Fibroblast of lung (primary cell): ENCODE measurements at regions not wholly inside any gene's neighbourhood (a gene's known extent, or its start where the extent isn't known, plus 50 kb on each side); places are given as distances from the start of the nearest gene placed in this dataset.

Source experiments
- DNase-seq, 2 donors: peaks; one replicate each; pipeline versions ENCODE4 v3.0.0 to v3.0.0-alpha.2; 2010; ENCODE audit warnings: low read depth in 2 of 2
- H2AFZ ChIP-seq: 2 replicates; pipeline ENCODE4 v1.5.1; 2012; ENCODE audit warnings: low read length, control low read depth, inconsistent platforms
- H3K27ac ChIP-seq: 2 replicates; pipeline ENCODE4 v1.5.1; 2011; ENCODE audit warnings: low read length, control low read depth; ENCODE audit not compliant: insufficient read depth
- H3K27me3 ChIP-seq: 2 replicates; pipeline ENCODE4 v1.5.1; 2011; ENCODE audit warnings: mild to moderate bottlenecking, low read length; ENCODE audit not compliant: control insufficient read depth, insufficient read depth
- H3K36me3 ChIP-seq: 2 replicates; pipeline ENCODE4 v1.5.1; 2011; ENCODE audit warnings: low read length; ENCODE audit not compliant: control insufficient read depth, insufficient read depth
- H3K4me1 ChIP-seq: 2 replicates; pipeline ENCODE4 v1.5.1; 2011; ENCODE audit warnings: low read length; ENCODE audit not compliant: control insufficient read depth, insufficient read depth; ENCODE audit errors: extremely low read depth
- H3K4me2 ChIP-seq: 2 replicates; pipeline ENCODE4 v1.5.1; 2011; ENCODE audit warnings: low read length, control low read depth; ENCODE audit not compliant: insufficient read depth; ENCODE audit errors: extremely low read depth
- H3K4me3 ChIP-seq, 4 experiments: fragments of 200-600 bp in 1 of 4; sonication (generic) in 1 of 4; replicated peaks in 1 of 4; 2 replicates each; pipeline ENCODE4 v1.5.1; 2011 to 2016; ENCODE audit warnings: low read length in 4 of 4, low read depth in 3 of 4, mild to moderate bottlenecking in 3 of 4, control low read depth in 2 of 4, inconsistent platforms in 1 of 4, mixed read lengths in 1 of 4; ENCODE audit not compliant: insufficient read depth in 1 of 4; ENCODE audit errors: control extremely low read depth in 1 of 4
- H3K79me2 ChIP-seq: 2 replicates; pipeline ENCODE4 v1.5.1; 2012; ENCODE audit warnings: mild to moderate bottlenecking, low read length, inconsistent platforms; ENCODE audit not compliant: control insufficient read depth, insufficient read depth
- H3K9ac ChIP-seq: 2 replicates; pipeline ENCODE4 v1.5.1; 2011; ENCODE audit warnings: mild to moderate bottlenecking, low read length, control low read depth; ENCODE audit not compliant: insufficient read depth
- H3K9me3 ChIP-seq: 2 replicates; pipeline ENCODE4 v1.5.1; 2012; ENCODE audit warnings: low read depth, low read length; ENCODE audit not compliant: control insufficient read depth, insufficient read depth
- H4K20me1 ChIP-seq: 2 replicates; pipeline ENCODE4 v1.5.1; 2011; ENCODE audit warnings: low read length; ENCODE audit not compliant: control insufficient read depth, insufficient read depth; ENCODE audit errors: extremely low read depth
- EZH2 ChIP-seq: IDR thresholded peaks from 2 replicates; pipeline ENCODE4 v1.5.1; 2012; ENCODE audit warnings: low read length, control low read depth, mild to moderate bottlenecking; ENCODE audit errors: missing control alignments
- TF ChIP-seq, protein P1 (sequence below), 2 donors: IDR thresholded peaks in 1 of 2; conservative IDR thresholded peaks in 1 of 2; 1 replicate in 1 of 2; 2 replicates in 1 of 2; pipeline ENCODE4 v1.5.1; 2011 to 2012; ENCODE audit warnings: low read length in 2 of 2, control low read depth in 1 of 2, inconsistent platforms in 1 of 2, low read depth in 1 of 2, mild to moderate bottlenecking in 1 of 2

DNA sequence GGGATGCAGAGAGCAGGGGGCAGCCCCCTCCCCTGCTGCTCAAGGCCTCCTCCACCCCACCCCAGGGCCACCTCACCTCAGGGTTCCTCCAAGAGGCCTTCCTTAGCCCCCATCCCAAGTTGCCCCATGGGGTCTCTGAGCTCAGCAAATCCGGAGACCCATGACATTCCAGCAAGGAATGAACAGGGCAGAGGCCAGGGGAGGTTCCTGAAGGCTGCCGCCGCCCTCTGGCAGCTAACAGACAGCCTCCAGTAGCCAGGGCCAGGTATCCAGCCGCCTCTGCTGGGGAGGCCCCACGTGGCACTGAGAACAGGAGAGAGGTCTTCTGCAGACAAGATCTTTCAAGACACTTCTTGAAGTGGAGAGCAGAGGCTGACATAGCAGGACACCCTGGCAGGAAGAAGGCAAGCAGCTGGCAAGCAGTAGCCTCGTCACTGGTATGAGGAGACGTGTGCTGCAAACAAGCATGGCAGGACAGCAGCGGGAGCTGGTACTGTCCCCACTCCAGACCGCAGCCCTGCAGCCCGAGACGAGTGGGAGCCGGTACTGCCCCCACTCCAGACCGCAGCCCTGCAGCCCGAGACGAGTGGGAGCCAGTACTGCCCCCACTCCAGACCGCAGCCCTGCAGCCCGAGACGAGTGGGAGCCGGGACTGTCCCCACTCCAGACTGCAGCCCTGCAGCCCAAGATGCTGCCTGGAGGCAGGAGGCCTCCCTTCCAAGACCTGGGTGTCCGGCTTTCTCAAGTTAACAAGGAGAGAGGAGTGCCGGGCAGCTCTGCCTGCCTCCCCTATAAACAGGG, 190.6 kb downstream of the IGLL1 start:
- Histone ChIP-seq H3K36me3 (no peaks in the 10 kb centered on the region), H3K4me1 (no peaks in the 10 kb centered on the region), H3K4me3 (no peak overlapping the region), H2AFZ (no peak overlapping the region), H3K4me2 (no peak overlapping the region), H3K27me3 (no peaks in the 10 kb centered on the region), H4K20me1 (no peaks in the 10 kb centered on the region), H3K27ac (no peak overlapping the region), H3K9me3 (no peaks in the 10 kb centered on the region), H3K9ac (no peak overlapping the region), H3K79me2 (no peaks in the 10 kb centered on the region)
- DNase-seq = no peak
- TF ChIP-seq, protein P1, sequence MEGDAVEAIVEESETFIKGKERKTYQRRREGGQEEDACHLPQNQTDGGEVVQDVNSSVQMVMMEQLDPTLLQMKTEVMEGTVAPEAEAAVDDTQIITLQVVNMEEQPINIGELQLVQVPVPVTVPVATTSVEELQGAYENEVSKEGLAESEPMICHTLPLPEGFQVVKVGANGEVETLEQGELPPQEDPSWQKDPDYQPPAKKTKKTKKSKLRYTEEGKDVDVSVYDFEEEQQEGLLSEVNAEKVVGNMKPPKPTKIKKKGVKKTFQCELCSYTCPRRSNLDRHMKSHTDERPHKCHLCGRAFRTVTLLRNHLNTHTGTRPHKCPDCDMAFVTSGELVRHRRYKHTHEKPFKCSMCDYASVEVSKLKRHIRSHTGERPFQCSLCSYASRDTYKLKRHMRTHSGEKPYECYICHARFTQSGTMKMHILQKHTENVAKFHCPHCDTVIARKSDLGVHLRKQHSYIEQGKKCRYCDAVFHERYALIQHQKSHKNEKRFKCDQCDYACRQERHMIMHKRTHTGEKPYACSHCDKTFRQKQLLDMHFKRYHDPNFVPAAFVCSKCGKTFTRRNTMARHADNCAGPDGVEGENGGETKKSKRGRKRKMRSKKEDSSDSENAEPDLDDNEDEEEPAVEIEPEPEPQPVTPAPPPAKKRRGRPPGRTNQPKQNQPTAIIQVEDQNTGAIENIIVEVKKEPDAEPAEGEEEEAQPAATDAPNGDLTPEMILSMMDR (conservative IDR thresholded peaks at IDR 0.05 in 1 of 2, IDR thresholded peaks at IDR 0.05 in 1 of 2; ENCODE audit: low read depth in 1 of 2, low read length in 2 of 2) = no peak
- TF ChIP-seq EZH2 = no peak

DNA sequence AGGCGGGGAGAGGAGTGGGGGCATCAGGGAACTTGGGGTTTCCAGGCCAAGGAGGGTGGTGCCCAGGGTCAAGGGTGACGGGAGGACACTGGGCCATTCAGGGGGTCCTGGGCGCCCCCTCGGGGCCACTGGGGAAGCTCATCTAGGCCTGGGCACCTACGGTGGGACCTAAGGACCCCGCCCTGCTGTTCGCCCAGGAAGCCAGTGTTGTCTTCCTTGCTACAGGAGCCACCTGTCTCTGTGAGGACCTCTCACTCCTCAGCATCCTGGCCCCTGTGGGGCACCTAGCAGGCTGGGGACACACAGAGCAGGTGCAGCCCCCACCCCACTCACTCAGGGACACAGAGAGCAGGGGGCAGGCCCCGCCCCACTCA, 191.6 kb downstream of the IGLL1 start:
- Histone ChIP-seq H3K79me2 (no peaks in the 10 kb centered on the region), H4K20me1 (no peaks in the 10 kb centered on the region), H2AFZ (no peak overlapping the region), H3K9ac (no peak overlapping the region), H3K4me2 (no peak overlapping the region), H3K27me3 (no peaks in the 10 kb centered on the region), H3K4me3 (no peak overlapping the region), H3K4me1 (no peaks in the 10 kb centered on the region), H3K9me3 (no peaks in the 10 kb centered on the region), H3K36me3 (no peaks in the 10 kb centered on the region), H3K27ac (no peak overlapping the region)
- no peak for TF ChIP-seq EZH2
- TF ChIP-seq, protein P1 (conservative IDR thresholded peaks at IDR 0.05 in 1 of 2, IDR thresholded peaks at IDR 0.05 in 1 of 2; ENCODE audit: low read depth in 1 of 2, low read length in 2 of 2) = no peak
- DNase-seq = no peak

DNA sequence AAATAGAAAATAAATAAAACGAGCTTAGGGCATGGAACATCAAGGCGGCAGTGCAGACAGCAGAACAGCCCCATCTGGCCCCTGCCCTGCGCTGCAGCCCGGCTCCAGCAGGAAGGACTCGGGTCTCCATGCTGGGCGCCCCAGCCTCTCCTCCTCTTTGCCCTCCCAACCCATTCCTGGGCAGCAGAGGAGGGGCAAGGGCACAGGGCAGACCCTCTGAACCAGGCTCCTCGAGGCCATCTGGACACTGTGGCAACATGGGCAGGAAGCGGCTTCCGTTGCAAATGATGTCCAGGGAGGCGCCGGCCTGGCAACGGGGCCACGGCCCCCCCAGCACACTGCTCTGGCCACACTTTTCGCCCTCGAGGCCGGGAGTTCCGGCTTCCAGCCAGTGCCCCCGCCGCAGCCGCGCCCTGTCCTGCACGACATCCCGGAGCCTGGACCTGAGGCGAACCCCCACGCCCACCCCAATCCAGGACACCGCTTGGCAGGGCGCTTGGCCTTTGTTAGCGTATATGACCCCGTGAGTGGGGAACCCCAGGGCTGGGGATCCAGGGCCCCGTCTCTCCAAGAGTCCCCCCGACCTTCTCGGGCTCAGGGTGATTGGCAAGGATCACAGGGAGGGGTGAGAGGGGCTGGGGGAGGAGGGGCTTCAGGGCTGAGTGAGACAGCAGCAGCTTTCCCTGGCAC, 192.1 kb downstream of the IGLL1 start:
- no peak overlapping the region for H3K9ac ChIP-seq
- H3K9me3 ChIP-seq = no peaks in the 10 kb centered on the region
- no peaks in the 10 kb centered on the region for H3K4me1 ChIP-seq
- H3K4me2 ChIP-seq = no peak overlapping the region
- no peak for DNase-seq
- no peak overlapping the region for H3K4me3 ChIP-seq
- no peak overlapping the region for H3K27ac ChIP-seq
- TF ChIP-seq, protein P1 (conservative IDR thresholded peaks at IDR 0.05 in 1 of 2, IDR thresholded peaks at IDR 0.05 in 1 of 2; ENCODE audit: low read depth in 1 of 2, low read length in 2 of 2) = no peak
- TF ChIP-seq EZH2 = no peak
- no peak overlapping the region for H2AFZ ChIP-seq
- H3K27me3 ChIP-seq = no peaks in the 10 kb centered on the region
- H3K36me3 ChIP-seq = no peaks in the 10 kb centered on the region
- H3K79me2 ChIP-seq = no peaks in the 10 kb centered on the region
- H4K20me1 ChIP-seq = no peaks in the 10 kb centered on the region
